IMR-90 (cell line): ENCODE measurements at regions not wholly inside any gene's neighbourhood (a gene's known extent, or its start where the extent isn't known, plus 50 kb on each side); places are given as distances from the start of the nearest gene placed in this dataset.

ENCODE experiments used
- CEBPB ChIP-seq: IDR thresholded peaks from 2 replicates; pipeline ENCODE4 v1.6.1; 2012; ENCODE audit warnings: low read depth, low read length, improper control_type of control experiment
- CHD1 ChIP-seq: IDR thresholded peaks from 2 replicates; pipeline ENCODE4 v1.6.1; 2012; ENCODE audit warnings: low read depth, low read length, improper control_type of control experiment
- CTCF ChIP-seq: conservative IDR thresholded peaks from 2 replicates; pipeline ENCODE4 v1.5.1; 2012; ENCODE audit warnings: mild to moderate bottlenecking, low read depth, low read length, improper control_type of control experiment
- ELK1 ChIP-seq: fragments of 150-350 bp; IDR thresholded peaks from 2 replicates; pipeline ENCODE4 v1.6.1; 2016; ENCODE audit warnings: low read depth, mild to moderate bottlenecking, low read length, moderate library complexity, borderline replicate concordance
- MAZ ChIP-seq: IDR thresholded peaks from 2 replicates; pipeline ENCODE4 v1.6.1; 2012; ENCODE audit warnings: low read depth, mild to moderate bottlenecking, low read length, improper control_type of control experiment, moderate library complexity, borderline replicate concordance
- MXI1 ChIP-seq: IDR thresholded peaks from 2 replicates; pipeline ENCODE4 v1.6.1; 2012; ENCODE audit warnings: low read depth, mild to moderate bottlenecking, low read length, moderate library complexity, borderline replicate concordance
- NFE2L2 ChIP-seq: fragments of 150-350 bp; IDR thresholded peaks from 2 replicates; pipeline ENCODE4 v1.6.1; 2016; ENCODE audit warnings: low read depth, mild to moderate bottlenecking, low read length
- POLR2A ChIP-seq: IDR thresholded peaks from 2 replicates; pipeline ENCODE4 v1.6.1; 2012; ENCODE audit warnings: mild to moderate bottlenecking, low read depth, low read length
- RAD21 ChIP-seq: IDR thresholded peaks from 2 replicates; pipeline ENCODE4 v1.6.1; 2012; ENCODE audit warnings: low read length, improper control_type of control experiment
- RCOR1 ChIP-seq: IDR thresholded peaks from 2 replicates; pipeline ENCODE4 v1.6.1; 2012; ENCODE audit warnings: mild to moderate bottlenecking, low read length, improper control_type of control experiment; ENCODE audit not compliant: insufficient replicate concordance
- RFX5 ChIP-seq: IDR thresholded peaks from 2 replicates; pipeline ENCODE4 v1.8.0; 2012; ENCODE audit warnings: low read depth, mild to moderate bottlenecking, low read length, moderate library complexity

- no peak for TF ChIP-seq CTCF
- TF ChIP-seq RAD21: no peak
- TF ChIP-seq ELK1: no peak
- TF ChIP-seq CHD1: no peak
- TF ChIP-seq POLR2A: no peak
- TF ChIP-seq RCOR1: no peak
- TF ChIP-seq MAZ: no peak
- no peak for TF ChIP-seq RFX5
- TF ChIP-seq MXI1: no peak
- no peak for TF ChIP-seq CEBPB
- TF ChIP-seq NFE2L2: no peak
Measured at GRCh38 chr5:52269859-52270258, 517.9 kb upstream of the ITGA1 start.
